ENCODE measurements at regions not wholly inside any gene's neighbourhood (a gene's known extent, or its start where the extent isn't known, plus 50 kb on each side); places are given as distances from the start of the nearest gene placed in this dataset.

DNA sequence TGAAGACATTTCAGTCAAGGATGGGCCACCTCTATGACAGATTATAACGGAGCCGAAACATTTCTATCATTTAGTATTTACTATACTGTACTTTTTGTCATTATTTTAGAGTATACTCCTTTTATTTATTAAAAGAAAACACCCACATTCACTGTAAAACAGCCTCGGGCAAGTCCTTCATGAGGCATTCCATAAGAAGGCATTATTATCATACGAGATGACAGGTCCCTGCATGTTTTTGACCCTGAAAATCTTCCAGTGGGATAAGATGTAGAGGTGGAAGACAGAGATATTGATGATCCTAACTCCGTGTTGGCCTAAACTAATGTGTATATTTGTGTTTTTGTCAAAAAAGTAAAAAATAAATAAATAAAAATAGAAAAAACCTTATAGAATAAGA, 245.0 kb downstream of the MTX2 start:
- TF ChIP-seq CEBPB (IDR thresholded peaks at IDR 0.05) (no peak), NFIC (IDR thresholded peaks at IDR 0.05) (no peak), RAD21 (IDR thresholded peaks at IDR 0.05; ENCODE audit: low read depth) (no peak), CREB1 (IDR thresholded peaks at IDR 0.05; ENCODE audit: low read depth) (no peak), MAX (IDR thresholded peaks at IDR 0.05) (no peak), YY1 (IDR thresholded peaks at IDR 0.05; ENCODE audit: low read depth) (no peak), EP300 (IDR thresholded peaks at IDR 0.05; ENCODE audit: borderline replicate concordance) (no peak), FOXM1 (IDR thresholded peaks at IDR 0.05; ENCODE audit: borderline replicate concordance, low read depth) (no peak), ZBTB7A (IDR thresholded peaks at IDR 0.05; ENCODE audit: low read depth) (no peak)
- TF ChIP-seq, protein P1, sequence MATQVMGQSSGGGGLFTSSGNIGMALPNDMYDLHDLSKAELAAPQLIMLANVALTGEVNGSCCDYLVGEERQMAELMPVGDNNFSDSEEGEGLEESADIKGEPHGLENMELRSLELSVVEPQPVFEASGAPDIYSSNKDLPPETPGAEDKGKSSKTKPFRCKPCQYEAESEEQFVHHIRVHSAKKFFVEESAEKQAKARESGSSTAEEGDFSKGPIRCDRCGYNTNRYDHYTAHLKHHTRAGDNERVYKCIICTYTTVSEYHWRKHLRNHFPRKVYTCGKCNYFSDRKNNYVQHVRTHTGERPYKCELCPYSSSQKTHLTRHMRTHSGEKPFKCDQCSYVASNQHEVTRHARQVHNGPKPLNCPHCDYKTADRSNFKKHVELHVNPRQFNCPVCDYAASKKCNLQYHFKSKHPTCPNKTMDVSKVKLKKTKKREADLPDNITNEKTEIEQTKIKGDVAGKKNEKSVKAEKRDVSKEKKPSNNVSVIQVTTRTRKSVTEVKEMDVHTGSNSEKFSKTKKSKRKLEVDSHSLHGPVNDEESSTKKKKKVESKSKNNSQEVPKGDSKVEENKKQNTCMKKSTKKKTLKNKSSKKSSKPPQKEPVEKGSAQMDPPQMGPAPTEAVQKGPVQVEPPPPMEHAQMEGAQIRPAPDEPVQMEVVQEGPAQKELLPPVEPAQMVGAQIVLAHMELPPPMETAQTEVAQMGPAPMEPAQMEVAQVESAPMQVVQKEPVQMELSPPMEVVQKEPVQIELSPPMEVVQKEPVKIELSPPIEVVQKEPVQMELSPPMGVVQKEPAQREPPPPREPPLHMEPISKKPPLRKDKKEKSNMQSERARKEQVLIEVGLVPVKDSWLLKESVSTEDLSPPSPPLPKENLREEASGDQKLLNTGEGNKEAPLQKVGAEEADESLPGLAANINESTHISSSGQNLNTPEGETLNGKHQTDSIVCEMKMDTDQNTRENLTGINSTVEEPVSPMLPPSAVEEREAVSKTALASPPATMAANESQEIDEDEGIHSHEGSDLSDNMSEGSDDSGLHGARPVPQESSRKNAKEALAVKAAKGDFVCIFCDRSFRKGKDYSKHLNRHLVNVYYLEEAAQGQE (IDR thresholded peaks at IDR 0.05; ENCODE audit: low read depth): no peak
